Omental fat pad (tissue), 3 donors: ENCODE measurements at regions not wholly inside any gene's neighbourhood (a gene's known extent, or its start where the extent isn't known, plus 50 kb on each side); places are given as distances from the start of the nearest gene placed in this dataset.

Experiments
- ATAC-seq: fragments of 150-250 bp; one replicate; pipeline ENCODE4 v1.9.1; 2016; ENCODE audit warnings: mild to moderate bottlenecking, moderate library complexity; ENCODE audit not compliant: low FRiP score
- DNase-seq: peaks from one replicate; pipeline ENCODE4 v3.0.0-alpha.2; 2019; ENCODE audit warnings: low spot score
- TF ChIP-seq, protein P1 (sequence below), 3 donors: fragments of 450-650 bp; IDR thresholded peaks; one replicate each; pipeline ENCODE4 v1.5.1; 2016 to 2017; ENCODE audit warnings: antibody characterized with exemption in 3 of 3, mild to moderate bottlenecking in 3 of 3, moderate library complexity in 2 of 3

DNA sequence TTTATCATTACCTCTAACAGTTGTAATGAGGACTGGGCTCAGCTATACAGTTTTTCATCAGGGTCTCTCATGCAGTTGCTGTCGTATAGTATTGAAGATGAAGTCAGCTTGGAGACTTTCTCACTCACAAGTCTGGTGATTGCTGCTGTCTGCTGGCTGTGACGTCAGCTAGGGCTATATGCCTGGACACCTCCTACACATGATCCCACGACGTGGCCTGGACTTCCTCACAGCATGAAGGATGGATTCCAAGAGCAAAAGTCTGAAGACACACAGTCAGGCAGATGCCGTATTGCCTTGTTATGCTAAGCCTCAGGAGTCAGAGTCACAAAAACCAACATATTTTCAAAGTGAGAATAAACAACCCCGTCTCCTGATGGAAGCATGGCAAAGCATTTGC, 193.3 kb downstream of the LURAP1L start:
- TF ChIP-seq, protein P1, sequence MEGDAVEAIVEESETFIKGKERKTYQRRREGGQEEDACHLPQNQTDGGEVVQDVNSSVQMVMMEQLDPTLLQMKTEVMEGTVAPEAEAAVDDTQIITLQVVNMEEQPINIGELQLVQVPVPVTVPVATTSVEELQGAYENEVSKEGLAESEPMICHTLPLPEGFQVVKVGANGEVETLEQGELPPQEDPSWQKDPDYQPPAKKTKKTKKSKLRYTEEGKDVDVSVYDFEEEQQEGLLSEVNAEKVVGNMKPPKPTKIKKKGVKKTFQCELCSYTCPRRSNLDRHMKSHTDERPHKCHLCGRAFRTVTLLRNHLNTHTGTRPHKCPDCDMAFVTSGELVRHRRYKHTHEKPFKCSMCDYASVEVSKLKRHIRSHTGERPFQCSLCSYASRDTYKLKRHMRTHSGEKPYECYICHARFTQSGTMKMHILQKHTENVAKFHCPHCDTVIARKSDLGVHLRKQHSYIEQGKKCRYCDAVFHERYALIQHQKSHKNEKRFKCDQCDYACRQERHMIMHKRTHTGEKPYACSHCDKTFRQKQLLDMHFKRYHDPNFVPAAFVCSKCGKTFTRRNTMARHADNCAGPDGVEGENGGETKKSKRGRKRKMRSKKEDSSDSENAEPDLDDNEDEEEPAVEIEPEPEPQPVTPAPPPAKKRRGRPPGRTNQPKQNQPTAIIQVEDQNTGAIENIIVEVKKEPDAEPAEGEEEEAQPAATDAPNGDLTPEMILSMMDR (IDR thresholded peaks at IDR 0.05): no peak

DNA sequence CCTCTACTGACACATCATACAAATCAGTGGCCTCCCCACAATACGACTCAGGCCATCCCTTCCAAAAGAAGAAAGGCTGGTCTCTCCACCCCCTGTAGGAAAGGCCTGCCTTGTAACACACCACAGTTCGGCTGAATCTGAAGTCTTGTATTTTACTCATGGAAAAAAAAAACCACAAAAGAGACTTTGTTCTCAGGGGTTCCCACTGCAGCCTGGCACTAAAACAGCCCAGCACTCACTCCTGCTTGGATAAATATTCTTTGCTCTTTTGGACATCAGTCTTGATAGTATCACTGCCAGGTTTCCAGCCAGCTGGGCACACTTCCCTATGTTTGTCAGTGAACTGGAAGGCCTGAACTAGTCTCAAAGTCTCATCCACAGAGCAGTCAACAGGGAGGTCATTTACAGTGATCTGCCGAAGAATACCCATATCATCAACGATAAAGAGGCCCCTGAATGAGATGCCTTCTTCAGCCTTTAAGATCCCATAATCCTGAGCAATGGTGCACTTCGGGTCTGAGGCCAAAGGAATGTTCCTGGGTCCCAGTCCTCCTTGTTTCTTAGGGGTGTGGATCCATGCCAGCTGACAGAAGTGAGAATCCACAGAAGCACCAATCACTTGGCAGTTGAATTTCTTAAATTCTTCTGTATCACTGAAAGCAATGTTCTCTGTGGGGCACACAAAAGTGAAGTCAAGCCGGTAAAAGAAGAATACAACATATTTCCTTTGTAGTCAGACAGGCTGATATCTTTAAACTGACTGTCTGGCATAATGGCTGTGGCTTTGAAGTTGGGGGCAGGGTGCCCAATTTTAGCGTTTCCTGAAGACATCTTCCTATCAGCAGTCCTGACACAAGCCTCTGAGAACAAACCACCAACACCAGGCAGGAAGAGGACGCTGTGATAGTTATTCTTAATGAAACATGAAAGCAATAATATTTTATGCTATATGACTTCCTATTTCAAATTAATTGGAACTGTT, 198.1 kb downstream of the LURAP1L start:
- no peak for ATAC-seq
- DNase-seq: no peak
- TF ChIP-seq, protein P1 (IDR thresholded peaks at IDR 0.05): no peak

More for the DNA sequence above, 193.3 kb downstream of the LURAP1L start:
- DNase-seq (no peak), ATAC-seq (no peak)

DNA sequence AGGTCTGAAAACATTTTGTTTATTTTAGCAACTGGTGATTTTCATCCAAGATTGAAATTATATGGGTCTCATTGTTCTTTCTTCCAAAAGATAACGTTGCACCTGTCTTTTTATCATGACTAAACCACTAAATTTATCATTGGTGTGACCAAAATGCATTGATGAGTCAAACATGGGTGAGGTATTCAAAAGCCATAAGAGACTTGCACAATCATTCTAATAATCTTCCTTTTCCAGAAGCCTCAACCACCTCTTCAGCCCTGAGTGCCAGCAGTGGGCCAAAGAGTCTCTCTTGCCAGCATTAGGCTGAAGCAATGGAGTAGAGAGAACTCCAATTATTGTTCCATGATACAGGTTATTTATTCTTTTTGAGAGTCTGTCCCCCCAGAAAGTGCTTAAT, 198.9 kb downstream of the LURAP1L start:
- DNase-seq (no peak), ATAC-seq (no peak)
- TF ChIP-seq, protein P1 (IDR thresholded peaks at IDR 0.05): no peak

DNA sequence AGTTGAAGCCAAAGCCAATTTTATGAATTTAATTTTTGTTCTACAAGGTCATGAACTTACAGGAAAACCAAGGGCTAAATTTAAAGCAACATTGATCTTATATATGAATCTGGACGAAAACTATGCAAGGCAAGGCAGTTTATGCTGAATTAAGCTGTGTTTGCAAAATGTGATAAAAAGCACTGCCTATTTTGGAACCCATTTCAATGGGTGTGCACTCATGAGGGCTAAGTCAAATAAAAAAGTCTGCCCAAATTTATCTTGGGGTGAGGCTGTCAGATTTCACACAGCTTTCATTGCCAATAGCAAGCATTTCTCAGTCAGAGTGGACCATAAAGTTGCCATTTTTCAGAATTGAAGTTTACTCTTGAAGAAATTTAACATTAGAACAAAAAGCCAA, 199.9 kb downstream of the LURAP1L start:
- TF ChIP-seq, protein P1 (IDR thresholded peaks at IDR 0.05): no peak
- no peak for DNase-seq
- ATAC-seq: no peak

DNA sequence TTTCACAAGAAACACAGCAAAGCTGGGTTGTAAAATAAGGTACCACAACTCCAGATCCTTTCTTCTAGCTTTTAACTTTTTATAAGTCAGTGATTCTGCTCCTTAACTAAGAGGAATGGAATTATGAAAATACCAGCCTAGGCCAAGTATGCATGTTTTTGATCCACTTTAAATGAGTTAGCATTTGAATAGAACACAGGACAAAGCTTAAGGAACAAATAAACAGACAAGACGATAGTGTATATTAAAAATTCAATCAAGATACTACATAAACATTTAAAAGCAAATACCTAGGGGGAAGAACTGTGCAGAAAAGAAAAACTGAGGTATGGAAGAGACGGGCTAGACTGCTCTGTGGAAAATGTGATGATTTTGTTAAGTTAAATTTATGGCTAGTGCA, 200.7 kb downstream of the LURAP1L start:
- TF ChIP-seq, protein P1 (IDR thresholded peaks at IDR 0.05): no peak
- ATAC-seq (no peak), DNase-seq (no peak)

DNA sequence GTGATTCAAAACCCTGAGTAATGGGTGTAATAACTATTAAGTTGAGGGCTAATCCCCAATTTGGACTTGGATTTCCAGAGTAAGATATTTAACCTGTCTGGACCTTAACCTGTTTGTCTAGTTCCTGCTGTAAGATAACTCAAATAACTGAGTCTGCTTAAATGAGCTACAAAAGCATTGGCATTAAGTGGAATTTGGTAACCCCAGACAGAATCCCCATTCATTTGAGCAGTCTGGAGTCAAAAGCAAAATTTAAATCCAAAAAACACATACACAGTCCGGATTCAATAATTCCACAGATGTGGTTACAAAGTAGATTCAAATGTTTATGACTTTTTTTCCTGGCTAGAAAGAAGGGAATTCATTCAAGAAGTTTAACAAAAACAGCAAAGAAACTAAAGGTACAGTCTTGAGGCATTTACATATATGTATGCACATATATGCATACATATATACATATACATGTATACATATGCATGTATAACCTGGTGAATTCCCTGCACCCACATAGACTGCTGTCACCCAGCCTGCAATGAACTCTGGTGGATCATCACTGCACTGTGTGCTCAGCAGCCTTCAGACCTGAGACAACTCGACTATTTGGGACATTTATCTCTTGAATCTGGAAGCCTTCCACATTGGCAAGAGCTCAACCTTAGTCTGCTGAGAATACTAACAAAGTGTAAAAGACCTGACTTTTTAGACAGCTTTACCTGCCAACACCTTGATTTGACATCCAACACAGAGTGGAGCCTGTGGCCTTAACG, 205.4 kb downstream of the LURAP1L start:
- ATAC-seq (no peak), DNase-seq (no peak)
- TF ChIP-seq, protein P1 (IDR thresholded peaks at IDR 0.05): no peak
